ENCODE measurements at regions not wholly inside any gene's neighbourhood (a gene's known extent, or its start where the extent isn't known, plus 50 kb on each side); places are given as distances from the start of the nearest gene placed in this dataset.

DNA sequence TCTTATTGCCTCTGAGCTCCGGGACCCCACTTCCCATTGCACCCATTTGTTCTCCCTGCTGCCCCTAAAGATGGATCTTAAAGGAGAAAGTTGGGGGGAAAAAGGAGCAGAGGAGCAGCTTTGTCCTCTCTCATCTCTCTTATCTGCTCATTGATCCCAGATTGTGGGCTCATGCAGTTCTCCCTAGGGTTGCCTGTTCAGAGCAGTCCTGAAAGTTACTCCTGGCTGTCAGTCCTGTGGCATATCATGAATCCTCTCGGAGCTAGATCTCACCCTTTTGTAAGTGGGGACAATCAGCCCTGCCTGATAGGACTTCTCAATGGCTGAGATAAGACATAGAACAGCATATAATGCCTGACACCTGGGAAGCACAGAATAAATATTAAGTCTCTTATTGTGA is 440.3 kb downstream of the IRS2 start:
- intact Hi-C loops (cut with micrococcal nuclease) = no loop called here
- peaks cover 0 to 4% (median 0%) of the 10 kb centered on the region in 5 donors for H3K36me3 Mint-ChIP-seq
- Histone ChIP-seq H3K27me3 (ENCODE audit: control insufficient read depth in 2 of 2, insufficient read depth in 2 of 2, low read length in 2 of 2) (no peaks in the 10 kb centered on the region), H3K4me3 (ENCODE audit: low read length) (no peak overlapping the region), H3K9me3 (ENCODE audit: control insufficient read depth in 2 of 3, low read length in 3 of 3) (no peaks in the 10 kb centered on the region), H3K4me1 (ENCODE audit: control insufficient read depth in 2 of 2, insufficient read depth in 2 of 2, low read length in 2 of 2) (no peaks in the 10 kb centered on the region), H3K36me3 (ENCODE audit: control insufficient read depth in 2 of 3, insufficient read depth in 3 of 3, low read length in 3 of 3) (no peaks in the 10 kb centered on the region), H3K27ac (ENCODE audit: low read depth, low read length) (no peak overlapping the region)
- CTCF ChIA-PET = no interaction called here
- DNase-seq (no peak), ATAC-seq (no peak)
- no peak overlapping the region for H3K27ac Mint-ChIP-seq
- H3K4me3 Mint-ChIP-seq = no peak overlapping the region
- H3K27me3 Mint-ChIP-seq = peaks cover 0 to 30% (median 27%) of the 10 kb centered on the region in 5 donors
- POLR2A ChIA-PET = no interaction called here
- H3K4me1 Mint-ChIP-seq = no peaks in the 10 kb centered on the region
- H3K9me3 Mint-ChIP-seq = no peaks in the 10 kb centered on the region

GRCh38 chr13:109345433-109345941 is 440.9 kb downstream of the IRS2 start:
- H3K36me3 ChIP-seq (ENCODE audit: control insufficient read depth in 2 of 3, insufficient read depth in 3 of 3, low read length in 3 of 3) = no peaks in the 10 kb centered on the region
- intact Hi-C loops (cut with micrococcal nuclease) = no loop called here
- POLR2A ChIA-PET = no interaction called here

DNA sequence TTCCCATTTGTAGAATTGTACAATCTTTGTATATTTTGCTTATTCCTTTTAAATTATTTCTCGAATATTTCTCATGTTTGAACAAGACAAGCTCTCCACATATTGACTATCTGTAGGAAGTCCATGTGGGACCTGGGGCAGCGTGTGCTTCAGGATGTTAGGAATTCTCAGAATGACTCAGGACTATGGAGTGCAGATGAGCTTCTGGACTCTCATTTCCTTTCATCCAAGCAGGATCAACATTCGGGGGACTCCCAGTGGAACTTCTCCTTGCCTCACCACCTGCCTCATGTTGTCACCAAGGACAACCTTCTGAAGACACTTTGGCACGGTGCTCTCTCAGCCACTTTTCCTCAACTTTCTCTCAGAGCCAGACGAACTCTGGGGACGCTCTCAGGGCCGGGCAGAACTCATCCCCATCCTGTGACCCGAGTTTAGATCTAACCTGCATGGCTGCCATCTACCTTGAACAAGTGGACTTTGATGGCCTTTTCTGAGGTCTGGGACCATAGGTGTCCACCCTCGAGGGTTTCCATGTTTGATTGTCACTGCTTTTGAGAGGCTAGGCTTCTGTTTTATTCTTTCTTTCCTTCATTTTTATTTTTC is 441.7 kb downstream of the IRS2 start:
- Histone ChIP-seq H3K4me3 (ENCODE audit: low read length) (no peak overlapping the region), H3K27ac (ENCODE audit: low read depth, low read length) (no peak overlapping the region), H3K4me1 (ENCODE audit: control insufficient read depth in 2 of 2, insufficient read depth in 2 of 2, low read length in 2 of 2) (no peaks in the 10 kb centered on the region), H3K27me3 (ENCODE audit: control insufficient read depth in 2 of 2, insufficient read depth in 2 of 2, low read length in 2 of 2) (no peaks in the 10 kb centered on the region), H3K9me3 (ENCODE audit: control insufficient read depth in 2 of 3, low read length in 3 of 3) (no peaks in the 10 kb centered on the region), H3K36me3 (ENCODE audit: control insufficient read depth in 2 of 3, insufficient read depth in 3 of 3, low read length in 3 of 3) (no peaks in the 10 kb centered on the region)
- DNase-seq (no peak), ATAC-seq (no peak)
- Mint-ChIP-seq H3K4me1 (no peaks in the 10 kb centered on the region), H3K4me3 (no peak overlapping the region), H3K9me3 (no peaks in the 10 kb centered on the region), H3K36me3 (peaks cover 0 to 4% (median 0%) of the 10 kb centered on the region in 5 donors), H3K27ac (no peak overlapping the region), H3K27me3 (peaks cover 0 to 30% (median 27%) of the 10 kb centered on the region in 5 donors)
- ChIA-PET POLR2A (no interaction called here), CTCF (no interaction called here)
- intact Hi-C loops (cut with micrococcal nuclease) = no loop called here

More at GRCh38 chr13:109345433-109345941, 440.9 kb downstream of the IRS2 start:
- H3K4me1 Mint-ChIP-seq = no peaks in the 10 kb centered on the region
- CTCF ChIA-PET = no interaction called here
- H3K4me1 ChIP-seq (ENCODE audit: control insufficient read depth in 2 of 2, insufficient read depth in 2 of 2, low read length in 2 of 2) = no peaks in the 10 kb centered on the region
- no peaks in the 10 kb centered on the region for H3K27me3 ChIP-seq (ENCODE audit: control insufficient read depth in 2 of 2, insufficient read depth in 2 of 2, low read length in 2 of 2)
- DNase-seq = no peak
- H3K9me3 Mint-ChIP-seq = no peaks in the 10 kb centered on the region
- no peaks in the 10 kb centered on the region for H3K9me3 ChIP-seq (ENCODE audit: control insufficient read depth in 2 of 3, low read length in 3 of 3)
- H3K36me3 Mint-ChIP-seq = peaks cover 0 to 4% (median 0%) of the 10 kb centered on the region in 5 donors
- H3K27me3 Mint-ChIP-seq = peaks cover 0 to 30% (median 27%) of the 10 kb centered on the region in 5 donors
- no peak overlapping the region for H3K27ac ChIP-seq (ENCODE audit: low read depth, low read length)
- H3K4me3 Mint-ChIP-seq = no peak overlapping the region
- no peak overlapping the region for H3K27ac Mint-ChIP-seq
- no peak overlapping the region for H3K4me3 ChIP-seq (ENCODE audit: low read length)
- no peak for ATAC-seq

DNA sequence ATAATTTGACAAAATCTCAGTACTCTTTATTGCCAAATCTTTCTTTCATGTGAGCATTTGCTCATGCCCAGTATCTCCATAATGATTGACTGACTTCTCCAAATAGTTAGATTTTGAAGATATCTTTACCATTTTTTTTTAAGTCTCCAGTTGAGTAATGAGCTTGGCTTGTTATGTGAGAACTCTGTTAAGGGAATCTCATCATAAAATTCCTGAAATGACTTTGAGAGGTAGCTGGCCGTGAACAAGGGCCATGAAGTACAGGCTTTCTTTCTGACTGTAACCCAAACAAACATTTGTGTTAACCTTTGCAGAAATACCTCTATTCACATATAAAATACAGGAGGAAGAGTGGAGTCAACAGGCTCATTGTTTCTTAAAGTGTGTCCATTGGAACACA is 449.7 kb downstream of the IRS2 start:
- no peaks in the 10 kb centered on the region for H3K27me3 ChIP-seq (ENCODE audit: control insufficient read depth in 2 of 2, insufficient read depth in 2 of 2, low read length in 2 of 2)
- H3K9me3 Mint-ChIP-seq = no peaks in the 10 kb centered on the region
- POLR2A ChIA-PET = no interaction called here
- H3K27me3 Mint-ChIP-seq = peaks cover 0 to 32% (median 9%) of the 10 kb centered on the region in 5 donors
- H3K27ac ChIP-seq (ENCODE audit: low read depth, low read length) = no peak overlapping the region
- H3K4me3 Mint-ChIP-seq = no peak overlapping the region
- no peak for ATAC-seq
- no peaks in the 10 kb centered on the region for H3K4me1 Mint-ChIP-seq
- H3K36me3 Mint-ChIP-seq = no peaks in the 10 kb centered on the region
- no peaks in the 10 kb centered on the region for H3K9me3 ChIP-seq (ENCODE audit: control insufficient read depth in 2 of 3, low read length in 3 of 3)
- intact Hi-C loops (cut with micrococcal nuclease) = no loop called here
- CTCF ChIA-PET = no interaction called here
- H3K4me3 ChIP-seq (ENCODE audit: low read length) = no peak overlapping the region
- DNase-seq = no peak
- no peaks in the 10 kb centered on the region for H3K36me3 ChIP-seq (ENCODE audit: control insufficient read depth in 2 of 3, insufficient read depth in 3 of 3, low read length in 3 of 3)
- H3K4me1 ChIP-seq (ENCODE audit: control insufficient read depth in 2 of 2, insufficient read depth in 2 of 2, low read length in 2 of 2) = no peaks in the 10 kb centered on the region
- peak overlapping the region in 1 of 9 donors; percentile 7 for H3K27ac Mint-ChIP-seq

DNA sequence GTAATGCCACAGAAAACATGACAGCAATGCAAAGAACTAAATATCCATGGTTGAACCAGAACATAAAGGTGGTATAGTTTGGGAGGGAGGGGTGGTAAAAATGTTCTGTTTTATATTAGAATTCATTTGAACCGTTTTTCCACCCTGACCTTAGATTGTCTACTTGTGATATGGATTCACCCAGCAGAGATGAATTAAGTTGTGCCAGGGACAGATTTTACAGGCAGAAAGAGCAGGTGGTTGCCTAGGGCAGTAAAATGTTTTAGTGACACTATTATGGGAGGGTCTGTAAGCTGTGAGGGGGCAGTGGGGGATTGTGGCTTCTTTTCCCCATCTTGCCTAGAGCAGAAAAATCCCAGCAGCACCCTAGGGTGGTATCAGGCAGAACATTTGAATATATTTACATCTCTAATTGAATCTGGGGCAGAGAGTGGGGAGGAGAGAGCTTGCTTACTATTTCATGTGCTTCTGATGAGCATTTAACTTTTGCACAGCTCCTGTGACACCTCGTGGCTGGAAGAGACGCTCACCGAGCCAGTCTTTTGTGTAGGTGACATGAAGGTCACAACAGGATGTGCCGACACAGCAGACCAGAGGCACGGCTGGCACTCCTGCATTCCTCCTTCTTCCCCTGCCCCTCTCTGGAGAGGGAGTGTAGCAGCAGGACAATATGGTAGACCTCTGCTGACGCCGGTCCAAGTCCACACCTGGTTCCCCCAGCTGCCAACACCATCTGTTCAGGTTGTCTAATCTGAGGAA is 452.3 kb downstream of the IRS2 start:
- Mint-ChIP-seq H3K9me3 (no peaks in the 10 kb centered on the region), H3K4me3 (no peak overlapping the region), H3K27ac (no peak overlapping the region), H3K4me1 (no peaks in the 10 kb centered on the region), H3K27me3 (peaks cover 0 to 34% (median 16%) of the 10 kb centered on the region in 5 donors), H3K36me3 (no peaks in the 10 kb centered on the region)
- intact Hi-C loops (cut with micrococcal nuclease) = no loop called here
- Histone ChIP-seq H3K36me3 (ENCODE audit: control insufficient read depth in 2 of 3, insufficient read depth in 3 of 3, low read length in 3 of 3) (no peaks in the 10 kb centered on the region), H3K4me3 (ENCODE audit: low read length) (no peak overlapping the region), H3K9me3 (ENCODE audit: control insufficient read depth in 2 of 3, low read length in 3 of 3) (no peaks in the 10 kb centered on the region), H3K27ac (ENCODE audit: low read depth, low read length) (no peak overlapping the region), H3K27me3 (ENCODE audit: control insufficient read depth in 2 of 2, insufficient read depth in 2 of 2, low read length in 2 of 2) (no peaks in the 10 kb centered on the region), H3K4me1 (ENCODE audit: control insufficient read depth in 2 of 2, insufficient read depth in 2 of 2, low read length in 2 of 2) (no peaks in the 10 kb centered on the region)
- CTCF ChIA-PET = no interaction called here
- no peak for ATAC-seq
- POLR2A ChIA-PET = no interaction called here
- no peak for DNase-seq

GRCh38 chr13:109332506-109333499 is 453.6 kb downstream of the IRS2 start:
- no peak overlapping the region for H3K27ac ChIP-seq (ENCODE audit: low read depth, low read length)
- DNase-seq (no peak), ATAC-seq (no peak)
- H3K9me3 ChIP-seq (ENCODE audit: control insufficient read depth in 2 of 3, low read length in 3 of 3) = no peaks in the 10 kb centered on the region
- no peaks in the 10 kb centered on the region for H3K9me3 Mint-ChIP-seq
- H3K27me3 Mint-ChIP-seq = peaks cover 0 to 35% (median 16%) of the 10 kb centered on the region in 5 donors
- no peak overlapping the region for H3K27ac Mint-ChIP-seq
- intact Hi-C loops (cut with micrococcal nuclease) = no loop called here
- POLR2A ChIA-PET = no interaction called here
- CTCF ChIA-PET = no interaction called here
- no peaks in the 10 kb centered on the region for H3K36me3 Mint-ChIP-seq
- no peaks in the 10 kb centered on the region for H3K4me1 Mint-ChIP-seq
- no peaks in the 10 kb centered on the region for H3K4me1 ChIP-seq (ENCODE audit: control insufficient read depth in 2 of 2, insufficient read depth in 2 of 2, low read length in 2 of 2)
- H3K27me3 ChIP-seq (ENCODE audit: control insufficient read depth in 2 of 2, insufficient read depth in 2 of 2, low read length in 2 of 2) = no peaks in the 10 kb centered on the region
- no peak overlapping the region for H3K4me3 ChIP-seq (ENCODE audit: low read length)
- H3K4me3 Mint-ChIP-seq = no peak overlapping the region
- H3K36me3 ChIP-seq (ENCODE audit: control insufficient read depth in 2 of 3, insufficient read depth in 3 of 3, low read length in 3 of 3) = no peaks in the 10 kb centered on the region

Data from naive thymus-derived CD4-positive, alpha-beta T cell (primary cell).